IMR-90 (cell line): ENCODE measurements at regions not wholly inside any gene's neighbourhood (a gene's known extent, or its start where the extent isn't known, plus 50 kb on each side); places are given as distances from the start of the nearest gene placed in this dataset.

Experiments
- ATAC-seq: fragments of 200-7000 bp; cut with Tn5 transposase; 2 replicates; pipeline ENCODE4 v1.9.1; 2020; ENCODE audit warnings: low read depth, mild to moderate bottlenecking, moderate library complexity
- BruUV-seq: library from RNA; stranded (reverse); fragments of 400-500 nt; replicated peaks from 2 replicates; lab custom pipeline; 2021; lab: Mats Ljungman, UMichigan
- CTCF ChIA-PET: fragments of 300-600 bp; formaldehyde crosslinking; extraction: SDS; loops from one replicate; lab custom pipeline; 2021; ENCODE audit warnings: antibody characterized with exemption; lab: Yijun Ruan, JAX
- POLR2A ChIA-PET: fragments of 300-600 bp; sonication (Branson Sonifier 250); formaldehyde crosslinking; loops from one replicate; lab custom pipeline; 2022; ENCODE audit warnings: antibody characterized with exemption; ENCODE audit not compliant: unreplicated experiment; lab: Charles Lee
- DNase-seq: peaks from one replicate; pipeline ENCODE4 v3.0.0; 2013
- H2AFZ ChIP-seq: replicated peaks from 2 replicates; pipeline ENCODE3; 2013; ENCODE audit warnings: low read length, mild to moderate bottlenecking; ENCODE audit not compliant: poor library complexity
- H2AK5ac ChIP-seq: 2 replicates; pipeline ENCODE4 v1.6.1; 2013; ENCODE audit warnings: low read depth, low read length, inconsistent platforms
- H2AK9ac ChIP-seq: replicated peaks from 2 replicates; pipeline ENCODE3; 2013; ENCODE audit warnings: mild to moderate bottlenecking, low read depth, low read length, moderate library complexity; ENCODE audit not compliant: poor library complexity
- H2BK120ac ChIP-seq: 2 replicates; pipeline ENCODE4 v1.6.1; 2013; ENCODE audit warnings: low read depth, low read length, inconsistent platforms
- H2BK15ac ChIP-seq: 3 replicates; pipeline ENCODE4 v1.6.1; 2013; ENCODE audit warnings: low read depth, low read length, inconsistent platforms
- H2BK20ac ChIP-seq: 2 replicates; pipeline ENCODE4 v1.6.1; 2013; ENCODE audit warnings: low read depth, mild to moderate bottlenecking, inconsistent platforms, low read length, moderate library complexity
- H2BK5ac ChIP-seq: 2 replicates; pipeline ENCODE4 v1.6.1; 2013; ENCODE audit warnings: mild to moderate bottlenecking, low read depth, low read length, inconsistent platforms; ENCODE audit not compliant: poor library complexity, severe bottlenecking
- H3K14ac ChIP-seq: replicated peaks from 2 replicates; pipeline ENCODE4 v1.6.1; 2013; ENCODE audit warnings: low read depth, low read length, inconsistent platforms
- H3K18ac ChIP-seq: 2 replicates; pipeline ENCODE4 v1.6.1; 2013; ENCODE audit warnings: low read depth, low read length, control low read depth
- H3K23ac ChIP-seq: 2 replicates; pipeline ENCODE4 v1.6.1; 2013; ENCODE audit warnings: low read depth, low read length, inconsistent platforms
- H3K27ac ChIP-seq: 2 replicates; pipeline ENCODE4 v1.5.1; 2013; ENCODE audit warnings: mild to moderate bottlenecking, control low read depth, low read length; ENCODE audit not compliant: insufficient read depth
- H3K27me3 ChIP-seq: 2 replicates; pipeline ENCODE4 v1.6.1; 2013; ENCODE audit warnings: low read length; ENCODE audit not compliant: control insufficient read depth, insufficient read depth
- H3K36me3 ChIP-seq: 2 replicates; pipeline ENCODE4 v1.6.1; 2013; ENCODE audit warnings: low read length, mixed read lengths; ENCODE audit not compliant: control insufficient read depth, insufficient read depth
- H3K4ac ChIP-seq: 2 replicates; pipeline ENCODE4 v1.6.1; 2013; ENCODE audit warnings: low read depth, low read length, inconsistent platforms
- H3K4me1 ChIP-seq: 2 replicates; pipeline ENCODE4 v1.6.1; 2013; ENCODE audit warnings: low read length, mixed read lengths; ENCODE audit not compliant: control insufficient read depth, insufficient read depth
- H3K4me2 ChIP-seq: 2 replicates; pipeline ENCODE4 v1.6.1; 2013; ENCODE audit warnings: low read depth, mild to moderate bottlenecking, control low read depth, low read length, moderate library complexity
- H3K4me3 ChIP-seq: 2 replicates; pipeline ENCODE4 v1.5.1; 2013; ENCODE audit warnings: low read depth, mild to moderate bottlenecking, control low read depth, low read length, moderate library complexity; ENCODE audit not compliant: insufficient read depth
- H3K56ac ChIP-seq: 2 replicates; pipeline ENCODE4 v1.6.1; 2013; ENCODE audit warnings: low read length, inconsistent platforms; ENCODE audit not compliant: insufficient read depth; ENCODE audit errors: extremely low read depth
- H3K79me1 ChIP-seq, 2 experiments: 2 replicates each; pipeline ENCODE4 v1.6.1; 2013; ENCODE audit warnings: low read length in 2 of 2, inconsistent platforms in 1 of 2, low read depth in 1 of 2
- H3K9ac ChIP-seq: 2 replicates; pipeline ENCODE4 v1.6.1; 2013; ENCODE audit warnings: low read depth, low read length, control low read depth
- H3K9me1 ChIP-seq: 2 replicates; pipeline ENCODE4 v1.6.1; 2013; ENCODE audit warnings: low read length, inconsistent platforms; ENCODE audit not compliant: insufficient read depth
- H3K9me3 ChIP-seq: 2 replicates; pipeline ENCODE4 v1.6.1; 2013; ENCODE audit warnings: low read length; ENCODE audit not compliant: control insufficient read depth, insufficient read depth
- H4K20me1 ChIP-seq: 2 replicates; pipeline ENCODE4 v1.6.1; 2013; ENCODE audit warnings: low read length, inconsistent platforms; ENCODE audit not compliant: insufficient read depth
- H4K5ac ChIP-seq: 2 replicates; pipeline ENCODE4 v1.6.1; 2013; ENCODE audit warnings: mild to moderate bottlenecking, low read depth, low read length, control low read depth
- H4K8ac ChIP-seq, 2 experiments: 2 replicates each; pipeline ENCODE4 v1.6.1; 2013; ENCODE audit warnings: low read depth in 2 of 2, low read length in 2 of 2, control low read depth in 1 of 2, inconsistent platforms in 1 of 2
- H4K91ac ChIP-seq: 2 replicates; pipeline ENCODE4 v1.6.1; 2013; ENCODE audit warnings: low read depth, low read length, inconsistent platforms; ENCODE audit not compliant: insufficient read depth
- CTCF ChIP-seq: conservative IDR thresholded peaks from 2 replicates; pipeline ENCODE4 v1.5.1; 2012; ENCODE audit warnings: mild to moderate bottlenecking, low read depth, low read length, improper control_type of control experiment
- MAFK ChIP-seq: IDR thresholded peaks from 2 replicates; pipeline ENCODE4 v1.6.1; 2012; ENCODE audit warnings: low read depth, low read length, improper control_type of control experiment
- whole genome bisulfite sequencing, 2 experiments: methylation state at CpG; one replicate each; pipeline versions ENCODE4 v1.1.5 to v1.1.7; 2013; ENCODE audit warnings: missing lambda C conversion rate in 2 of 2; ENCODE audit not compliant: insufficient read length in 1 of 2; ENCODE audit errors: extremely low coverage in 2 of 2; 5-methylcytosine and 5-hydroxymethylcytosine counted together
- dilution Hi-C: fragments of 300-500 bp; cut with HindIII; formaldehyde crosslinking; loops from one replicate; pipeline ENCODE4 v1.14.3; 2018; ENCODE audit warnings: low sequenced_read_pairs; ENCODE audit not compliant: unreplicated experiment
- in situ Hi-C: fragments of 300-500 bp; cut with MboI; formaldehyde crosslinking; loops from 3 replicates; pipeline ENCODE4 v1.14.3; 2019; ENCODE audit warnings: low sequenced_read_pairs, inconsistent platforms, mixed read lengths
- intact Hi-C: fragments of 100-400 bp; cut with micrococcal nuclease; formaldehyde crosslinking; loops from 2 replicates; pipeline ENCODE4 v1.10.0; 2022

GRCh38 chr18:73933685-73934084 is 213.9 kb downstream of the FBXO15 start:
- no peak for TF ChIP-seq CTCF
- no peak for TF ChIP-seq MAFK
- Histone ChIP-seq H2AK9ac (no peak overlapping the region), H3K14ac (no peak overlapping the region), H2BK5ac (no peak overlapping the region), H3K36me3 (no peaks in the 10 kb centered on the region), H3K79me1 (no peaks in the 10 kb centered on the region), H3K4me3 (no peak overlapping the region), H3K56ac (no peak overlapping the region), H2BK20ac (no peak overlapping the region), H2BK120ac (no peak overlapping the region), H3K18ac (no peak overlapping the region), H3K9me3 (no peaks in the 10 kb centered on the region), H3K4ac (no peak overlapping the region), H2AFZ (no peak overlapping the region), H4K91ac (no peak overlapping the region), H3K4me1 (no peaks in the 10 kb centered on the region), H3K4me2 (no peak overlapping the region), H4K20me1 (no peaks in the 10 kb centered on the region), H3K9me1 (no peaks in the 10 kb centered on the region), H3K27me3 (peaks cover 8% of the 10 kb centered on the region), H3K23ac (no peak overlapping the region), H4K5ac (no peak overlapping the region), H3K9ac (no peak overlapping the region), H2AK5ac (no peak overlapping the region), H2BK15ac (no peak overlapping the region), H3K27ac (no peak overlapping the region), H4K8ac (no peak overlapping the region)
- in situ Hi-C loops (no loop called here), intact Hi-C loops (no loop called here), dilution Hi-C loops (no loop called here)
- ChIA-PET POLR2A (no interaction called here), CTCF (no interaction called here)
- no TSS peak for BruUV-seq
- ATAC-seq (no peak), DNase-seq (no peak)
- WGBS, 2 experiments, result 43% methylated on average over 3 of the region's 3 CpGs; no CpG with 5 or more reads in 1 of the 2 experiments
